NB4 (cell line): ENCODE measurements at regions not wholly inside any gene's neighbourhood (a gene's known extent, or its start where the extent isn't known, plus 50 kb on each side); places are given as distances from the start of the nearest gene placed in this dataset.

ENCODE experiments used
- CTCF ChIP-seq: IDR thresholded peaks from one replicate; pipeline ENCODE4 v1.5.1; 2012; ENCODE audit warnings: low read depth, low read length
- MYC ChIP-seq: IDR thresholded peaks from 2 replicates; pipeline ENCODE4 v1.6.1; 2011; ENCODE audit warnings: low read depth, low read length
- POLR2A ChIP-seq: IDR thresholded peaks from 2 replicates; pipeline ENCODE4 v1.6.1; 2011; ENCODE audit warnings: mild to moderate bottlenecking; ENCODE audit not compliant: insufficient read length; ENCODE audit errors: extremely low read depth
- TF ChIP-seq, protein P1 (sequence below): IDR thresholded peaks from 2 replicates; pipeline ENCODE4 v1.6.1; 2011; ENCODE audit warnings: low read depth, low read length

GRCh38 chr2:150169237-150169629, 318.2 kb downstream of the RND3 start:
- no peak for TF ChIP-seq CTCF
- TF ChIP-seq POLR2A: no peak
- no peak for TF ChIP-seq MYC
- TF ChIP-seq, protein P1, sequence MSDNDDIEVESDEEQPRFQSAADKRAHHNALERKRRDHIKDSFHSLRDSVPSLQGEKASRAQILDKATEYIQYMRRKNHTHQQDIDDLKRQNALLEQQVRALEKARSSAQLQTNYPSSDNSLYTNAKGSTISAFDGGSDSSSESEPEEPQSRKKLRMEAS: no peak
